NT2/D1 (cell line): ENCODE measurements at regions not wholly inside any gene's neighbourhood (a gene's known extent, or its start where the extent isn't known, plus 50 kb on each side); places are given as distances from the start of the nearest gene placed in this dataset.

ENCODE experiments used
- SUZ12 ChIP-seq: IDR thresholded peaks from 2 replicates; pipeline ENCODE4 v1.6.1; 2011; ENCODE audit not compliant: insufficient read length, insufficient read depth; ENCODE audit errors: extremely low read depth
- YY1 ChIP-seq: IDR thresholded peaks from 2 replicates; pipeline ENCODE4 v1.6.1; 2011; ENCODE audit not compliant: insufficient read length, insufficient read depth
- ZNF274 ChIP-seq: IDR thresholded peaks from 2 replicates; pipeline ENCODE4 v1.6.1; 2011; ENCODE audit warnings: mild to moderate bottlenecking, low read depth, low read length

- TF ChIP-seq ZNF274 (no peak), YY1 (no peak), SUZ12 (no peak)
Observed at GRCh38 chr6:43850314-43851203, 80.5 kb downstream of the VEGFA start.
